ENCODE measurements at regions not wholly inside any gene's neighbourhood (a gene's known extent, or its start where the extent isn't known, plus 50 kb on each side); places are given as distances from the start of the nearest gene placed in this dataset.

- TF ChIP-seq, protein P1, sequence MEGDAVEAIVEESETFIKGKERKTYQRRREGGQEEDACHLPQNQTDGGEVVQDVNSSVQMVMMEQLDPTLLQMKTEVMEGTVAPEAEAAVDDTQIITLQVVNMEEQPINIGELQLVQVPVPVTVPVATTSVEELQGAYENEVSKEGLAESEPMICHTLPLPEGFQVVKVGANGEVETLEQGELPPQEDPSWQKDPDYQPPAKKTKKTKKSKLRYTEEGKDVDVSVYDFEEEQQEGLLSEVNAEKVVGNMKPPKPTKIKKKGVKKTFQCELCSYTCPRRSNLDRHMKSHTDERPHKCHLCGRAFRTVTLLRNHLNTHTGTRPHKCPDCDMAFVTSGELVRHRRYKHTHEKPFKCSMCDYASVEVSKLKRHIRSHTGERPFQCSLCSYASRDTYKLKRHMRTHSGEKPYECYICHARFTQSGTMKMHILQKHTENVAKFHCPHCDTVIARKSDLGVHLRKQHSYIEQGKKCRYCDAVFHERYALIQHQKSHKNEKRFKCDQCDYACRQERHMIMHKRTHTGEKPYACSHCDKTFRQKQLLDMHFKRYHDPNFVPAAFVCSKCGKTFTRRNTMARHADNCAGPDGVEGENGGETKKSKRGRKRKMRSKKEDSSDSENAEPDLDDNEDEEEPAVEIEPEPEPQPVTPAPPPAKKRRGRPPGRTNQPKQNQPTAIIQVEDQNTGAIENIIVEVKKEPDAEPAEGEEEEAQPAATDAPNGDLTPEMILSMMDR (conservative IDR thresholded peaks at IDR 0.05), result no peak
- TF ChIP-seq ZFX (IDR thresholded peaks at IDR 0.05), result no peak
These were observed 146.1 kb downstream of the IRF8 start for GRCh38 chr16:86044881-86045590.

Measured in C4-2B (cell line).